BJ (cell line): ENCODE measurements at regions not wholly inside any gene's neighbourhood (a gene's known extent, or its start where the extent isn't known, plus 50 kb on each side); places are given as distances from the start of the nearest gene placed in this dataset.

ENCODE experiments used
- CTCF ChIA-PET: fragments of 350-600 bp; formaldehyde crosslinking; extraction: SDS; loops from one replicate; lab custom pipeline; 2021; ENCODE audit warnings: antibody characterized with exemption, inconsistent platforms; lab: Yijun Ruan, JAX
- POLR2A ChIA-PET: fragments of 300-600 bp; sonication (Branson Sonifier 250); formaldehyde crosslinking; extraction: SDS; loops from one replicate; lab custom pipeline; 2021; ENCODE audit warnings: antibody characterized with exemption; lab: Charles Lee
- DNase-seq: peaks from one replicate; pipeline ENCODE4 v3.0.0-alpha.2; 2011; ENCODE audit warnings: low read depth
- H3K27me3 ChIP-seq: 2 replicates; pipeline ENCODE4 v1.6.0; 2011; ENCODE audit warnings: low read length; ENCODE audit not compliant: control insufficient read depth, insufficient read depth
- H3K36me3 ChIP-seq: 2 replicates; pipeline ENCODE4 v1.5.1; 2011; ENCODE audit warnings: low read length; ENCODE audit not compliant: control insufficient read depth, insufficient read depth
- H3K4me3 ChIP-seq: 2 replicates; pipeline ENCODE4 v1.5.1; 2011; ENCODE audit warnings: low read depth, mild to moderate bottlenecking, control low read depth, low read length
- CTCF ChIP-seq: IDR thresholded peaks from 2 replicates; pipeline ENCODE4 v1.5.1; 2011; ENCODE audit warnings: low read depth, mild to moderate bottlenecking, control low read depth, inconsistent platforms, low read length, moderate library complexity; ENCODE audit not compliant: insufficient read depth

GRCh38 chr20:39878809-39879208 is 810.2 kb downstream of the MAFB start:
- no peak for DNase-seq
- Histone ChIP-seq H3K36me3 (no peaks in the 10 kb centered on the region), H3K27me3 (no peaks in the 10 kb centered on the region), H3K4me3 (no peak overlapping the region)
- CTCF ChIA-PET: interaction anchor here (1.2 to 3.3 kb wide), 3 partner anchors 9 to 50 kb away, joined by 3 to 26 read pairs (median 6); no protein-coding TSS in a partner anchor
- TF ChIP-seq CTCF: no peak
- POLR2A ChIA-PET: no interaction called here

DNA sequence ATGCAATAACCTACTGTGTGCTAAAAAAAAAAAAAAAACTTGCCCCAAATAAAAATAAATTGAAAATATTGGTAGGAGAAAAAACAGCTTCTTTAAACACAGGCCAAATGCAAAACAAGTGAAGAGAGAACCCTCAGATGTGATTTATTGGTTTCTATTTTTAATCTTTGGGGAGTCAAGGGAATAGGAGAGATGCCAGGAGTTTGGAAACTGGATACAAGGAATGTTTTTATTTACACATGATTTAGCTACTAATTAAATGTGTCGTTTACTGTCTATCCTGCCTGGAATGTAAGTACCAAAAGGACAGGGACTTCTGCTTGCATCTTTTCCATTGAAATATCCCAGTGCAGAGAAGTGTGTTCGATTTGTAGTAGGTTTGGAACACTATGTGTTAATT is 810.7 kb downstream of the MAFB start:
- ChIA-PET POLR2A (no interaction called here), CTCF (interaction anchor here (1.2 to 3.3 kb wide), 3 partner anchors 10 to 49 kb away, joined by 3 to 26 read pairs (median 6); no protein-coding TSS in a partner anchor)
- H3K27me3 ChIP-seq: no peaks in the 10 kb centered on the region
- no peak for DNase-seq
- H3K36me3 ChIP-seq: no peaks in the 10 kb centered on the region
- no peak overlapping the region for H3K4me3 ChIP-seq
- TF ChIP-seq CTCF: no peak

- no peak overlapping the region for H3K4me3 ChIP-seq
- POLR2A ChIA-PET: interaction anchor here (0.8 kb wide), 1 partner anchor 28 kb away, joined by 3 read pairs; no protein-coding TSS in a partner anchor
- no peaks in the 10 kb centered on the region for H3K36me3 ChIP-seq
- CTCF ChIA-PET: interaction anchor here (2.7 to 3.3 kb wide), 2 partner anchors 13 to 49 kb away, joined by 6 to 26 read pairs; no protein-coding TSS in a partner anchor
- H3K27me3 ChIP-seq: no peaks in the 10 kb centered on the region
- no peak for DNase-seq
- TF ChIP-seq CTCF: no peak
Observed at GRCh38 chr20:39877788-39878187, 811.2 kb downstream of the MAFB start.

GRCh38 chr20:39876976-39877635 is 811.9 kb downstream of the MAFB start:
- ChIA-PET CTCF (interaction anchor here (1.0 to 3.3 kb wide), 2 partner anchors 48 to 51 kb away, joined by 4 to 26 read pairs; no protein-coding TSS in a partner anchor), POLR2A (interaction anchor here (0.8 kb wide), 1 partner anchor 27 kb away, joined by 3 read pairs; no protein-coding TSS in a partner anchor)
- no peak for TF ChIP-seq CTCF
- no peak for DNase-seq
- Histone ChIP-seq H3K36me3 (no peaks in the 10 kb centered on the region), H3K27me3 (no peaks in the 10 kb centered on the region), H3K4me3 (no peak overlapping the region)

DNA sequence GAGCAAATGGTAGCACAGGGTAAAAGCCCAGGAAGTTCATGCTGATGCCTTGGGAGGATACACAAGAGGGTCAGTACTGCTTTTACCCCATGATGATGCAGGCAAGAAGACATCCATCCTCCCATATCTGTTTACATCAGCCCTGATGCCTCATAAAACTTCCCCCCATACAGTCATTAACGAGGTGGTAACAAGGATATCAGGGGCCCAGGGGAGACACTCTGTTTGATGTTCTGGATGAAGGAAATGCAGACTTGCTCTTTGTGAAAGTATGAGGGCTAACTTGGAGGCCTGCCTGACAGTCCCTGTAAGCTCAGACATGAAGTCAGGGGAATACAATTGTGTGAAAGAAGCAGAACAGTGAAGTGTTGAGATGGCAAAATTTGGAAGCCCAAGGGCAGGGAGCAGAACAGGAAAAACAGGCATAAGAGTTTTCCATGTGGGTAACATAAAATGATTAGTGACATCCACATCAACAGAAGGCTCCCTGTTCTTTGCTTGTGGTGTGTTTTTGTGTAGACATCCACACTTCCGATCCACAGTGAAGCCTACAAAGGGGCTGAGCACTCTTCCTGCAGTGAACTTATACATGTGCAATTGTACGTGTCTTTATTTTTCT is 813.4 kb downstream of the MAFB start:
- Histone ChIP-seq H3K36me3 (no peaks in the 10 kb centered on the region), H3K27me3 (no peaks in the 10 kb centered on the region), H3K4me3 (no peak overlapping the region)
- DNase-seq: no peak
- ChIA-PET POLR2A (no interaction called here), CTCF (interaction anchor here (0.9 kb wide), 1 partner anchor 43 kb away, joined by 3 read pairs; no protein-coding TSS in a partner anchor)
- TF ChIP-seq CTCF: no peak
